ENCODE measurements at regions not wholly inside any gene's neighbourhood (a gene's known extent, or its start where the extent isn't known, plus 50 kb on each side); places are given as distances from the start of the nearest gene placed in this dataset.

- no peak for DNase-seq
- no peaks in the 10 kb centered on the region for H3K9me3 ChIP-seq
- H3K27ac ChIP-seq, result no peak overlapping the region
- no peaks in the 10 kb centered on the region for H3K27me3 ChIP-seq
- intact Hi-C loops (cut with DNase I), result loop anchor here (5.0 to 10.0 kb wide), 3 partner anchors 558 to 985 kb away; no protein-coding TSS in a partner anchor
- no peak overlapping the region for H3K9ac ChIP-seq (ENCODE audit: low read depth in 2 of 2, low read length in 2 of 2)
- no peaks in the 10 kb centered on the region for H3K36me3 ChIP-seq
- no peak overlapping the region for H3K4me3 ChIP-seq
- no peaks in the 10 kb centered on the region for H3K4me1 ChIP-seq
- TF ChIP-seq, protein P1, sequence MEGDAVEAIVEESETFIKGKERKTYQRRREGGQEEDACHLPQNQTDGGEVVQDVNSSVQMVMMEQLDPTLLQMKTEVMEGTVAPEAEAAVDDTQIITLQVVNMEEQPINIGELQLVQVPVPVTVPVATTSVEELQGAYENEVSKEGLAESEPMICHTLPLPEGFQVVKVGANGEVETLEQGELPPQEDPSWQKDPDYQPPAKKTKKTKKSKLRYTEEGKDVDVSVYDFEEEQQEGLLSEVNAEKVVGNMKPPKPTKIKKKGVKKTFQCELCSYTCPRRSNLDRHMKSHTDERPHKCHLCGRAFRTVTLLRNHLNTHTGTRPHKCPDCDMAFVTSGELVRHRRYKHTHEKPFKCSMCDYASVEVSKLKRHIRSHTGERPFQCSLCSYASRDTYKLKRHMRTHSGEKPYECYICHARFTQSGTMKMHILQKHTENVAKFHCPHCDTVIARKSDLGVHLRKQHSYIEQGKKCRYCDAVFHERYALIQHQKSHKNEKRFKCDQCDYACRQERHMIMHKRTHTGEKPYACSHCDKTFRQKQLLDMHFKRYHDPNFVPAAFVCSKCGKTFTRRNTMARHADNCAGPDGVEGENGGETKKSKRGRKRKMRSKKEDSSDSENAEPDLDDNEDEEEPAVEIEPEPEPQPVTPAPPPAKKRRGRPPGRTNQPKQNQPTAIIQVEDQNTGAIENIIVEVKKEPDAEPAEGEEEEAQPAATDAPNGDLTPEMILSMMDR (IDR thresholded peaks at IDR 0.05), result no peak
These were observed 132.4 kb downstream of the PROX1 start for GRCh38 chr1:214120191-214120590.

GRCh38 chr1:214120951-214121350, 133.2 kb downstream of the PROX1 start:
- H3K27me3 ChIP-seq, result no peaks in the 10 kb centered on the region

DNA sequence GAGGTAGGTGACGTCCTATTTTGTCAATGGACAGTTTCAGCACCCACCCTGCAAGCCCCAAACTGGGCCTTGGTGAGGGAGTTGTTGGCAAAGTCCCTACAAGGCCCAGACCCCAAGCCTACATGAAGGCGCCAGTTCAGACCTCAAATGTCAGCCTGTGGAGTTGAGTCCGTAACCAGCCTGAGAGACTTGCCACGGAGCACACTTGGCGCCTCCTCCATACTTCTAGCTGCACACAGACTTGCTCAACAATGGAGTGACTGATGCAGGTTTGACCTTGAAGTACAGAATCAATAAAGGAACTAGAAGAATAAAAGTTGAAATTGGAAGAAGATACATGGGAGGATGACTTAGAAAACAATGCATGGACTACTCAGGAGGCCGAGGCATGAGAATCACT, 134.3 kb downstream of the PROX1 start:
- TF ChIP-seq, protein P1 (IDR thresholded peaks at IDR 0.05), result no peak
- Histone ChIP-seq H3K9me3 (no peaks in the 10 kb centered on the region), H3K9ac (ENCODE audit: low read depth in 2 of 2, low read length in 2 of 2) (no peak overlapping the region), H3K36me3 (no peaks in the 10 kb centered on the region), H3K4me1 (no peaks in the 10 kb centered on the region), H3K27me3 (no peaks in the 10 kb centered on the region), H3K27ac (no peak overlapping the region), H3K4me3 (no peak overlapping the region)
- intact Hi-C loops (cut with DNase I), result loop anchor here (2.0 to 10.0 kb wide), 4 partner anchors 560 to 987 kb away; no protein-coding TSS in a partner anchor
- no peak for DNase-seq

More at GRCh38 chr1:214120951-214121350, 133.2 kb downstream of the PROX1 start:
- TF ChIP-seq, protein P1 (IDR thresholded peaks at IDR 0.05), result no peak
- H3K9ac ChIP-seq (ENCODE audit: low read depth in 2 of 2, low read length in 2 of 2), result no peak overlapping the region
- no peaks in the 10 kb centered on the region for H3K36me3 ChIP-seq
- no peak overlapping the region for H3K27ac ChIP-seq
- no peak overlapping the region for H3K4me3 ChIP-seq
- DNase-seq, result no peak
- intact Hi-C loops (cut with DNase I), result loop anchor here (5.0 to 10.0 kb wide), 3 partner anchors 559 to 986 kb away; no protein-coding TSS in a partner anchor
- H3K9me3 ChIP-seq, result no peaks in the 10 kb centered on the region
- no peaks in the 10 kb centered on the region for H3K4me1 ChIP-seq

- no peak overlapping the region for H3K4me3 ChIP-seq
- DNase-seq, result peak; percentile 54
- H3K27ac ChIP-seq, result no peak overlapping the region
- H3K36me3 ChIP-seq, result no peaks in the 10 kb centered on the region
- intact Hi-C loops (cut with DNase I), result loop anchor here (2.0 to 10.0 kb wide), 4 partner anchors 561 to 988 kb away; no protein-coding TSS in a partner anchor
- H3K9ac ChIP-seq (ENCODE audit: low read depth in 2 of 2, low read length in 2 of 2), result no peak overlapping the region
- TF ChIP-seq, protein P1 (IDR thresholded peaks at IDR 0.05), result peak; percentile 56
- H3K4me1 ChIP-seq, result no peaks in the 10 kb centered on the region
- no peaks in the 10 kb centered on the region for H3K9me3 ChIP-seq
- no peaks in the 10 kb centered on the region for H3K27me3 ChIP-seq
These were observed 135.4 kb downstream of the PROX1 start for GRCh38 chr1:214123061-214123784.

- H3K36me3 ChIP-seq, result no peaks in the 10 kb centered on the region
- no peaks in the 10 kb centered on the region for H3K27me3 ChIP-seq
- no peak overlapping the region for H3K9ac ChIP-seq (ENCODE audit: low read depth in 2 of 2, low read length in 2 of 2)
- no peak overlapping the region for H3K4me3 ChIP-seq
- DNase-seq, result no peak
- no peaks in the 10 kb centered on the region for H3K9me3 ChIP-seq
- intact Hi-C loops (cut with DNase I), result loop anchor here (5.0 to 10.0 kb wide), 3 partner anchors 562 to 990 kb away; no protein-coding TSS in a partner anchor
- no peak overlapping the region for H3K27ac ChIP-seq
- TF ChIP-seq, protein P1 (IDR thresholded peaks at IDR 0.05), result no peak
- no peaks in the 10 kb centered on the region for H3K4me1 ChIP-seq
These were observed 136.6 kb downstream of the PROX1 start for GRCh38 chr1:214124281-214124805.
